HG03457 (cell line): ENCODE measurements at regions not wholly inside any gene's neighbourhood (a gene's known extent, or its start where the extent isn't known, plus 50 kb on each side); places are given as distances from the start of the nearest gene placed in this dataset.

Experiments used
- ATAC-seq: cut with Tn5 transposase; IDR thresholded peaks from one replicate; pipeline ENCODE4 v1.9.1; 2021; ENCODE audit warnings: moderate number of reproducible peaks; ENCODE audit not compliant: unreplicated experiment

DNA sequence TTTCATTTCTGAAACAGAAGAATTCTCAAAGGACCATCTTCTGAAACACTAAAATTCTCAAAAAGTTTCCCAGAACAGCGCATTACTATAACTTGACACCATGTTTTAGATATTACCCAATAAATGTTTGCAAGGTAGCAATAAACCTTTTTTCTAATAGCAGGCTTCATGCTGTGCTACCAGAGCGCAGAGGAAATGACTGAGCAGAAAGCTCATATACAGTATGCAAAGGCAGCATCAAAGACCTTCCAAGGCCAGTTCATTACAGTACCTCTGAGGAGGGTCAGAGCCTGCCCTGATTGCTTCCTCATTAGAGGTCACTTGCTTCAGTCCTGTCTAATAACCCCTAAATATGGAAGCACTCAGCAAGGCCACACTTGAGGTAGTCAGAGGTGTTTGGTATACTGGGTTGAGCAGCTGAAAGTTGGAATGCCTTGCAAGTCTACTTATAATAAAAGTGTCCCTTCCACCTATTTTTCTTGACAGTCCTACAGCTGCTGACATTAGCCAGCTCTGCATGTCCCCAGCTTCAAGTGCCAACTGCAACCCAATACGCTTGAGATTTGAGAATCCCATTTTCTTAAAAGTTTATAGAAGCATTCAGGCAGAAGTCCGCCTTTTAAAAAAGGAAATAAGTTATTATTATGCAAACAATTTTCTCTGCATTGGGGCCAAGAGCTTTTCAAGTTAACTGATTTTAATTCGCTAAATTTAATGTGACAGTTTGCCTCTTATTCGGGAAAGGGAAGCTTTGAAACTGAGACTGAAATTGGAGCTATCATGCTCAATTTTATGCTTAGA, 207.2 kb downstream of the ZC3H11B start:
- no peak for ATAC-seq

DNA sequence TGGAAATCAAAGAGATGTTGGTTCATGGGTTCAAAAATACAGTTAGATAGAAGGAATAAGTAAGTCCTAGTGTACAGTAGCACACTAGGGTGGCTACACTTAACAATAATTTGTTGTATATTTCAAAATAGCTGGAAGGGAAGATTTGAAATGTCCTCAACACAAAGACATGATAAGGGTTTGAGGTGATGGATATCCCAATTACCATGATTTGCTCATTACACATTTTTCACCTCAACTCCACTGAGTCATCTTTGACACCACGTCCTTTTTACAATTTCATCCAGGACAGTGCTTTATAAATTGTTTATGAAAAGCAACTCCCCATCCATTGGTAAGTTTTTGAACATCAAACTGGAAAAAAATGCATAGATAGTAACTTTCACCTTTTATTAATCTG, 208.3 kb downstream of the ZC3H11B start:
- ATAC-seq: no peak

DNA sequence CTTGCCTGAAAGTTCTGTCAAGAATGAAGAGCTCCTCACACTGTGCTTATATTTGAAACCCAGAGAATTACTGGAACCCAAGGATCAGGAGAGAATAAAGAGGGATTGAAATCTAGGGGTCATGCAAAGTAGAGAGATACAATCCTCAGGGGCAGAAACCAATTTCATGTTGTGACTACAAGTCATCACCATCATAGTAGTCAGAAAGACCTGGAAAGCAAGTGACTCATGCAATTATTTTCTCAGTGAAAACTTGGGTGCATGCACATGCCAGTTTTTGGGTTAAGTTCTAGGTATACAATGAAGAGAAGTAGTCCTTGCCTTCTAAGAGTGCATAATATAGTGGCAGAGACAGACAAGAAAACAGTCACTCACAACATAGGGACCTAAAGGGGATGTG, 210.0 kb downstream of the ZC3H11B start:
- no peak for ATAC-seq

DNA sequence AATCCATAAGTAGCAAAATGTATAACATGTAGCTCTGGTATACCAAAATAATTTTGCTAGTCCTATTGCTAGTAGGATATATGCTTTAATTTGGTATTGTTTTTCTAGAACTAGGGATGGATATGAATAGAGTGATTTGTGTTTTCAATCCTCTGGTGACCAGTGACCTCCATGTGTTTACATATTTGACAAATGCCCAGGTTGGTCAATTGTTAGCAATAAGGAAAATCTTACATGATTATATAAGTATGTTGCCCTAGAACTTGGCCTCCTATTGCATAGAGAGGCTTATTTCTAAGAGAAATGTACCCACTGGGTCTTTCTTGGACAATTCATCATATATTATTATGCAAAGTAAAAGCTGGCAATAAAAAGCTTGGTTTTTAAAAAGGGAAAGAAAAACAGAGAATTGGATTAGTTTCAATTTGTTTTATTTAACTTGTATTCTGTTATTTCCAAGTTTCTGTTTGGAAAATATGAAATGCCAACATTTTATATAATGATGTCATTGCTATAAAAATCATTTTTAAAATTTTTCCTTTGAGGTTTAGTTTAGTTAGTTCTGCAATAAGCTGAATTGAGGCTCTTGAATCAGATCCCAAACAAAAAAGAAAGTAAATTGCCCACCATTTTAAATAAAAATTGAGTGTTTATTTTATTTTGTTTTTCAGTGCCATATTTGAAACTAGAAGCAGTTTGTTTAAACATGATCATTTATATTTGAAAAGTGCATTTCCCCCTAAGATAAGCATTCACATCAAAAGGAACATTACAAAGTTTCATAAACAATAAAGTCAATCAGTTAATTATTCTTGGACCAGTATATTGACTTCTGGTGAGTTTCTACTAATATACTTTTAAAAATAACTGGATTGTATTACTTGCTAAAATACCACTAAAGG, 210.9 kb downstream of the ZC3H11B start:
- no peak for ATAC-seq

DNA sequence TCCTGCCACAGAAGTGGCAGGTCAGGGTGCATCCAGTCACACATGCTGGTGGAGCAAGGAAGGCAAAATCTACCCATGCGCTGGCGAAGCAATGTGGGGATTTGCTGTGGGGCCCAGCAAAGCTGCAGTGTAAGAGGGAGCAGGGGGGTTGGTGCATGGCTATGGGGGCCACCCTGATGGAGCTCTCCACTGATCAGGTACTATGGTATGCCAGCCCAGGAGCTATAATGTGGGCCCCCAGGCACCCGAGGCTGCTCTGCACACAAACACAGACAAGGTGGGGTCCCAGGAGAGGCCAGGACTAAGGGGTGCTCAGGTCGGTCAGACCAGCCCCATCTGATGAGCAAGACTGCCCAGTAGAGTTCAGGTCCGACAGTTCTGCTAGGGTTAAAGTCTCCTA, 213.5 kb downstream of the ZC3H11B start:
- no peak for ATAC-seq

GRCh38 chr1:219398815-219399396, 214.0 kb downstream of the ZC3H11B start:
- no peak for ATAC-seq

DNA sequence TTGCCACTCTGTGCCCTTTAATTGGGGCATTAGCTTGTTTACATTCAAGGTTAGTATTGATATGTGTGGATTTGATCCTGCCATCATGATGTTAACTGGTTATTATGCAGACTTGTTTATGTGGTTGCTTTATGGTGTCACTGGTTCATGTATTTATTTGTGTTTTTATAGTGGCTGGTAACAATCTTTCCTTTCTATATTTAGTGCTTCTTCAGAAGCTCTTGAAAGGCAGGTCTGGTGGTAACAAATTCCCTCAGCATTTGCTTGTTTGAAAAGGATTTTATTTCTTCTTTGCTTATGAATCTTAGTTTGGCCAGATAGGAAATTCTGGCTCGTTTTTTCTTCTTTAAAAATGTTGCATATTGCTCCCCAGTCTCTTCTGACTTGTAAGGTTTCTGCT, 215.4 kb downstream of the ZC3H11B start:
- no peak for ATAC-seq

- ATAC-seq: no peak
These were observed 217.6 kb downstream of the LYPLAL1 start for GRCh38 chr1:219391297-219391696.

GRCh38 chr1:219387211-219387610, 213.5 kb downstream of the LYPLAL1 start:
- ATAC-seq: no peak

- ATAC-seq: peak; percentile 78
These were observed 212.2 kb downstream of the LYPLAL1 start for GRCh38 chr1:219385787-219386427.

DNA sequence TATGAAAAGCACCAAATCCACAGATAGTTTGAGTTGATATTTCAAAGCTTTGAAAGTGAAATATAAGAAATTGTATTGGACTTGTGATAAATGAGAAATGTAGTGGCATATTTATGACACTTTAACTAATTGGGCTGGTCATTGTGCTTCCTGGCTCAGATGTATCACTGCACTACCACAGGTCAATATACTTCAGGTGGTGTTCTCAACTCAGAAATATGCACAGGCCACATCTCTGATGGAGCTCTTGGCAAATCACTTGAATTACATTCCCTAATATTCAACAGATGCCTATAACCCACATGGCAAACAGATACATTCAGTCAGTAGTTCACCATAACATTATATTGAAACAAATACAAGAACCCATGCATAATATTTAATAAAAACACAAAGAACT, 209.6 kb downstream of the LYPLAL1 start:
- no peak for ATAC-seq

DNA sequence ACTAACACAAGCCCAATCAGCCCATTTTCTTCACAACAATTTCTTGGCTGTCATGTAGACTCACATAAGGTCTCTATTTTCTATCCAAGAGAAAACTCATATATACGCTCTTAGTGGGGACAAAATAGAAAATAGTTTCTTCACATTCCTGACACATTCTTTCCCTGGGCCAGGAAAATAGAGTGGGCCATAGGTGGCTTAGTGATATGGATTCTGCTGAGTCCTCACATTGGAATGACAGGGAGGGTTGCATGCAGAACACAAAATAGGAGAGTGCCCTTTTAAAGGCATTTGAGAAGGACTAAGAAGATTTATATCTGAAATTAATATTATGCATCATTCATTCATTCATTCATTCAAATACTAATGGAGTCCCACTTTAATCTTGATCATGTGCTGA, 207.7 kb downstream of the LYPLAL1 start:
- no peak for ATAC-seq

DNA sequence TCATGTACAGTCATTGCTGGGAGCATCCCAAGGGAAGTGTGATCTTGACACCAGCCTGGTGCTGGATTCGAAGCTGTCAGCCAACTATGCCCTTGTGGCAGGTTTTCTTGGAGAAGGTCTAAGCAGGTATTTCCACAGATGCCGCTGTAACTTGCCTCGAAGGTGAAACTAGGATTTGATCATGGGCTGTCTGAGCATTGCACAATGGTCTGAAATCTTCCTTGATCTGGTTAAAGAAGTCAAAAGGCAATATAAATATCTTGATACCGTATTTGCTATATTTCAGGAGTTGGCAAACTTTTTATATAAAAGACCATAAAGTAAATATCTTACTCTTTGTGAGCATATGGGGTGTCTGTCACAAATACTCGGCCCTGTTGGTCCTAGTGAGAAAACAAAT, 206.8 kb downstream of the LYPLAL1 start:
- ATAC-seq: no peak

DNA sequence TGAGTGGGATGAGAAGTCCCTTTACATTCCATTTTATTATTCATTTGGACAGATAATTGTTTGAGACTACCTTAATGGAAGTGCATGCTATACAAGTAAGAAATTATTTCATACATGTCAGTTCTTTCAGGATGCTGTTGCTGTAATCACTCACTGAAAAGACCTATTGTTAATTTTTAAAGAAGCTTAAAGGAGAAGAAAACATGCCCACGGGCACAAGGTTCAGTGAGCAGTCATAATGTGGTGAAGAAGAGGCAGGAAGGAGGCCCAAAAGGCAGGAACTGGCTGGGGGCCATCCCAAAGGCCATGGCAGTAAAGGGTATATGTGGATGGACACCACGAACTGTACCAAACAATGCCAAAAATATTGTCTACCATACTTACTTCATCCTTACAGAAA, 206.0 kb downstream of the LYPLAL1 start:
- no peak for ATAC-seq

- ATAC-seq: no peak
These were observed 201.0 kb downstream of the LYPLAL1 start for GRCh38 chr1:219374636-219375035.

DNA sequence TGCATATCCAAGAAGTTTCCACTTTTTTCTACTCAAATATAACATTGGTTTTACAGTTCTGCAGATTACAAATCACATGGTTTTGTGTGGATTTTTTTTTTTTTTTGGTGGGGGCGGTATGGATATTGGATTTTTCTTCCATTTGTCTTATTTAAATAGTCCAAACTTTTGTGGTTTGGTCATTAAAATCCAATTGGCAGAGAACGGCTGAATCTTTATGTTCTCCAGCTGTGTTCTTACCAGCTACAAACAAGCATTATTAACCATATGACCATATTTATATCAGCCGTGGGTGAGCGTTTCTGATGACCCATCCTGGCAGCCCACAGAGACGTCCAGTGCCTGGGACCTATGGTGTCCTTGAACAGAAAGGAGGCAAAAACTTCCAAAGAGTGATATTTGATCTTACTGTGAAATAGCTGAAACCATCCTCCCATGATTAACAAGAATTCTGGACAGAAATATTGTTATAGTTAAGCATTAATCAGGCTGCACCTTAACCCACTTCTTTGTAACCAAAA, 200.4 kb downstream of the LYPLAL1 start:
- ATAC-seq: no peak

DNA sequence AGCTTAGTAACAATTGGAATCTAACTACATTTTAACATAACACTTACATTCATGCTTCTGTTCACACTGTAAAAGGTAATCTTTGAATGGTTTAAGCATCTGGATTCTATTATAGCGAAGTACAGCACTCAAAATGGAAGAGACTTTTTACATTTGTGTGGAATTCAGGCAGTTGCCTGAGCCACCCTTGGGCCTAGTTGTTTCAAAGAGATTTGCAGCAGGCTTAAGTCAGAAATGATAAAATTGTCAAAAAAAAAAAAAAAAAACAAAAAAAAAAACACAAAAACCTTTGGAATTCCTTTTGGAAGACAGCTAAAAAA, 199.9 kb downstream of the LYPLAL1 start:
- no peak for ATAC-seq

- ATAC-seq: no peak
These were observed 199.4 kb downstream of the LYPLAL1 start for GRCh38 chr1:219372916-219373615.

DNA sequence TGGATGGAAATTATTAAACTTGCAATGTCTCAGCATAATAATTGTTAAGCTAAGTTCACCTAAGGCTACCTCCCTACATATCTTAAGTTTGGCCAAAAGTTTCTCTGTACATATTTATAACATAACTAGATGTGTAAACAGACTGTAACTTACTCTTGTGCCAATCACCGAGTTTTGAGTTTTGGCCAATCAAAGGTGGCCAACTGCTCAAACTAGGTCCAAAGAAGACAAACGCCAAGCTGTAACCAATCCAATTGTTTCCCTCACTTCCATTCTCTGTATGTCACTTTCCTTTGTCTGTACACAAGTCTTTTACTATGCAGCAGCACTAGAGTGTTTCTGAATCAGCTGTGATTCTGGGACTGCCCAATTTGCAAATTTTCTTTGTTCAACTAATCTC, 197.8 kb downstream of the LYPLAL1 start:
- ATAC-seq: no peak

GRCh38 chr1:219367496-219367895, 193.8 kb downstream of the LYPLAL1 start:
- no peak for ATAC-seq

- ATAC-seq: no peak
These were observed 191.8 kb downstream of the LYPLAL1 start for GRCh38 chr1:219365451-219365850.
